KOPT-K1 (cell line): ENCODE measurements at regions not wholly inside any gene's neighbourhood (a gene's known extent, or its start where the extent isn't known, plus 50 kb on each side); places are given as distances from the start of the nearest gene placed in this dataset.
"Not testable (repeated sequence)": the region's sequence is repeated elsewhere in the genome, so short reads cannot be mapped to it uniquely, and the experiment has no call there.

Source experiments
- H3K27ac ChIP-seq: fragments of 200-600 bp; sonication (generic); 2 replicates; pipeline ENCODE4 v1.5.1; 2016; ENCODE audit warnings: antibody characterized with exemption, mild to moderate bottlenecking, low read depth, low read length; ENCODE audit not compliant: poor library complexity, severe bottlenecking
- H3K36me3 ChIP-seq: fragments of 200-600 bp; sonication (generic); 2 replicates; pipeline ENCODE4 v1.5.1; 2017; ENCODE audit warnings: antibody characterized with exemption, mild to moderate bottlenecking, low read length, moderate library complexity; ENCODE audit not compliant: insufficient read depth
- H3K9me3 ChIP-seq: fragments of 200-600 bp; sonication (generic); 2 replicates; pipeline ENCODE4 v1.5.1; 2017; ENCODE audit warnings: antibody characterized with exemption, low read length, mild to moderate bottlenecking; ENCODE audit not compliant: insufficient read depth, poor library complexity, severe bottlenecking

DNA sequence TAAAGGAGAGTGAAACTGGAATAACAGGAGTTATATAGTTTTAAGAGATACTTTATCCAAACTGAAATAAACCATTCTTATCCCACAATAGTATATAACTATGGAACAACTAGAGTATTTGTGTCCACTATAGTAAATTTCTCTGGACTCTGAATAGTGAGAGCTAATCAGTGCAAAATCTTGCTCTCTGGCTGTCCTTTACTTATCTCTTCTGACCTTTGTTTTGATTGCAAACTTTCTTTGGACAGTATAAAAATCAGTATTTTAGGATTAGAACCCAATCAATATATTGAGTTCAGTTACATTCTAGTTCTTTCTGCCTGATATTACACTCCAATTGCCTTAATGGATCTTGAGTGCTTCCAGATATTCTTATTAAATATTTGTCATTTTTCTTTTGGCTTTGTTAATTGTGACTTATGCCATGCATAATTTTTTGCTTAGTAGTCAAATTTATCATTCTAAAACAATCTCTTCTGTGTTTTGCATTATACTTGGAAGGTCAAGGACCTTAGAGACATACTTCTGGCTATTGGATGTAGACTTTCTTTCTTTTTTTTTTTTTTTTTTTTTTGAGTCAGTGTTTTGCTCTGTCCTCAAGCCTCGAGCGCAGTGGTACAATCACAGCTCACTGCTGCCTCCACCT is 89.9 kb upstream of the AMN1 start:
- H3K36me3 ChIP-seq, result no peaks in the 10 kb centered on the region
- H3K27ac ChIP-seq, result no peak overlapping the region
- peaks cover 4% of the 10 kb centered on the region for H3K9me3 ChIP-seq

DNA sequence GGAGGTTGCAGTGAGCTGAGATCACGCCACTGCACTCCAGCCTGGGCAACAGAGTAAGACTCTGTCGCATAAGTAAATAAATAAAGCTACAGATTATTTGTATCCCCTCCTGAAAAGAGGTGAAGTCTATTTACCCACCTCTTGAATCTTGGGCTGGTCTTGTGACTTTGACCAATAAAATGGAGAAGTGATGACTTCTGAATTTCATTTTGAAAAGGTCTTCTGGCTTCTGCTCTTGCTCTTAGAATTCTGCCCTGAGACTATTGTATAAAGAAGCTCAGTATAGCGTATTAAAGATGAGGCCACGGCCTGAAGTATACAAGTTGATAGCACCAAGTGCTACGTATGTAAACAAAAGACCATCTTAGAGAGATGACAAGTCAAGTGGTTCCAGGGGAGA is 88.3 kb upstream of the AMN1 start:
- H3K27ac ChIP-seq, result no peak overlapping the region
- H3K36me3 ChIP-seq, result no peaks in the 10 kb centered on the region
- H3K9me3 ChIP-seq, result peaks cover 4% of the 10 kb centered on the region

DNA sequence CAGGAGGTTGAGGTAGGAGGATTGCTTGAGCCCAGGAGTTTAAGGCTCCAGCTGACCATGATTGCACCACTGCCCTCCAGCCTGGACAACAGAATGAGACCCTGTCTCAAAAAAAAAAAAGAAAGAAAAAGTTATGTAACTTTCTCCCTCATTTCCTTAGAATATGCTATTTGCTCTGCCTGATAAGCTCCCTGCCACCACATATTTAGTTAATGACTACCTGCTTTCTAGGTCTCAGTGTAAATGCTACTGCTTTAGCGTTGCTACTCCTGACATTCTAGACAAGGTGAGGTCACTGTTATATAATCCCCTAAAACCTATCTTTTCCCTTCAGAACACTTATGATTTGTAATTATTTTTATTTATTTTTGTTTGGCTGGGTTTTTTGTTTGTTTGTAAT is 86.3 kb upstream of the AMN1 start:
- Histone ChIP-seq H3K36me3 (no peaks in the 10 kb centered on the region), H3K27ac (no peak overlapping the region), H3K9me3 (no peaks in the 10 kb centered on the region)

DNA sequence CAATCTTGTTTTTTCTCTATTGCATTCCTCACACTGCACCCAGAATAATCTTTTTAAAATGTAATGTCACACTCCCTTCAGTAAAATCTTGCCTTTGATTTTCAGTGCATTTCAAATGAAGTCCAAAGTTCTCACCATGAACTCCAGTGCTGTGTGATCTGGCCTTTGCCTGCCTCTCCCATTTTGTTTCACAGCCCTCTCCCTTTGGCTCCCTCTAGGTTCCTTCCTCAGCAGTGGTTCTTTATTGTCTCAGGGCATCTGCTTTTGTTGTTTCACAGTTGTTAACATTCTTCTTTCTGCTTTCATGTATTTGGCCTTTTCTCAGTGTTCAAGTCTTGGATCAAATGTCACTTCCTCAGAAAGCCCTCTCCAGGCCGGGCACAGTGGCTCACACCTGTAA is 84.5 kb upstream of the AMN1 start:
- Histone ChIP-seq H3K27ac (no peak overlapping the region), H3K36me3 (no peaks in the 10 kb centered on the region), H3K9me3 (no peaks in the 10 kb centered on the region)

DNA sequence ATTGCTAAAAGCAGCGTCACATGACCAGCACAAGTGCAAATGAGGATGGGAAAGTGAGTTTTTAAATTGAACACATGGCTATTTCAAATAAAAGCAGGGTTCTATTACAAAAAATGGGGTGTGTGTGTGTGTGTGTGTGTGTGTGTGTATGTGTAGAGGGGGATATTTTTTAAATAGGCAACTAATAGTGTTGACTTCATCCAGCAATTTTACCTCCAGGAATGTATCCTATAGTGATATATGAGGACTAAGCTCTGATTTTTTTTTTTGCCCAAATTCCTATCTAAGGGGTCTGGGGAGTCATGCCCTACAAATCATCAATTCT is 78.9 kb upstream of the AMN1 start:
- no peak overlapping the region for H3K27ac ChIP-seq

DNA sequence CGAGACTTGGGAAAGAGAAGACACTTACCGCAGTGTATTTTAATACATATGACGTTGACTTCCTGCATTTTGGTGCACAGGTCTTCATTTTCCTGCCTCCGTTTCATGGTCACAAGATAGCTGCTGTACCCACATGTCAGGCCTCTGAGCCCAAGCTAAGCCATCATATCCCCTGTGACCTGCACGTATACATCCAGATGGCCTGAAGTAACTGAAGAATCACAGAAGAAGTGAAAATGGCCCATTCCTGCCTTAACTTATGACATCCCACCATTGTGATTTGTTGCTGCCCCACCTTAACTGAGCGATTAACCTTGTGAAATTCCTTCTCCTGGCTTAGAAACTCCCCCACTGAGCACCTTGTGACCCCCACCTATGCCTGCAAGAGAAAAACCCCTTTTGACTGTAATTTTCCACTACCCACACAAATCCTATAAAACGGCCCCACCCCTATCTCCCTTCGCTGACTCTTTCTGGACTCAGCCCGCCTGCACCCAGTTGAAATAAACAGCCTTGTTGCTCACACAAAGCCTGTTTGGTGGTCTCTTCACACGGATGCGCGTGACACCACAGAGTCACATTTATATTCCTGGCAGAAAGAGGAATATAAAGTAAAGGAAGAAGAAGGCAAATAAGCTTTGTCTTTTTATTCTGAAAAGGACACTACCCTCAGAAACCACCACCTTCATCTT is 78.4 kb upstream of the AMN1 start:
- not testable (repeated sequence) for H3K9me3 ChIP-seq, H3K27ac ChIP-seq, H3K36me3 ChIP-seq

More for the DNA sequence above, 78.9 kb upstream of the AMN1 start:
- Histone ChIP-seq H3K9me3 (no peaks in the 10 kb centered on the region), H3K36me3 (no peaks in the 10 kb centered on the region)

DNA sequence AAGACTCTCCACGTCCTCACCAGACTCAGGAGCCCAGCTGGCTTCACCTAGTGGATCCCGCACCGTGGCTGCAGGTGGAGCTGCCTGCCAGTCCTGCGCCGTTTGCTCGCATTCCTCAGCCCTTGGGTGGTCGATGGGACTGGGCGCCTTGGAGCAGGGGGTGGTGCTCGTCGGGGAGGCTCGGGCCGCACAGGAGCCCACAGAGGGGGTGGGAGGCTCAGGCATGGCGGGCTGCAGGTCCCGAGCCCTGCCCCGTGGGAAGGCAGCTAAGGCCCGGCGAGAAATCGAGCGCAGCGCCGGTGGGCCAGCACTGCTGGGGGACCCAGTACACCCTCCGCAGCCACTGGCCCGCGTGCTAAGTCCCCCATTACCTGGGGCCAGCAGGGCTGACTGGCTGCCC is 76.9 kb upstream of the AMN1 start:
- H3K27ac ChIP-seq, H3K36me3 ChIP-seq, H3K9me3 ChIP-seq: not testable (repeated sequence)

DNA sequence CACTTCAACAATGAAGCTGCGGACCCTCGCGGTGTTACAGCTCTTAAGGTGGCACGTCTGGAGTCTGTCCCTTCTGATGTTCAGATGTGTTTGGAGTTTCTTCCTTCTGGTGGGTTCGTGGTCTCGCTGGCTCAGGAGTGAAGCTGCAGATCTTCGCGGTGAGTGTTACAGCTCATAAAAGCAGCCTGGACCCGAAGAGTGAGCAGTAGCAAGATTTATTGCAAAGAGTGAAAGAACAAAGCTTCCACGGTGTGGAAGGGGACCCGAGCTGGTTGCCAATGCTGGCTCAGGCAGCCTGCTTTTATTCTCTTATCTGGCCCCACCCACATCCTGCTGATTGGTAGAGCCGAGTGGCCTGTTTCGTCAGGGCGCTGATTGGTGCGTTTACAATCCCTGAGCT is 75.9 kb upstream of the AMN1 start:
- not testable (repeated sequence) for H3K9me3 ChIP-seq, H3K27ac ChIP-seq, H3K36me3 ChIP-seq

DNA sequence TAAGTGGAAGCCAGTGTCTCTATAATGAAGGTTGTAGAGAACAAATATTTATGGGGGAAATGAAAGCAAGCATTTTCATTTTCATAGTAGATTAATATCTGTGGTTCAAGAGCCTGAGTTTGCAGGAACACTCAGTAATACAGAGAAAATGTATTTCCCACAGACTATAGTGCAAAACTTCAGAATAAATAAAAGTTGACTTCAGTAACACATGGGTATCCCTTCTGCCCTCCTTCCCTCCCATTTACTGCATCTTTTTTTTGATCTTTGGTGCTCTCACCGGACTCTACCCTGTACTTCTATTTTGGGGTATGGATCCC is 75.3 kb upstream of the AMN1 start:
- no peaks in the 10 kb centered on the region for H3K9me3 ChIP-seq
- no peaks in the 10 kb centered on the region for H3K36me3 ChIP-seq
- peak overlapping the region; percentile 9 for H3K27ac ChIP-seq

DNA sequence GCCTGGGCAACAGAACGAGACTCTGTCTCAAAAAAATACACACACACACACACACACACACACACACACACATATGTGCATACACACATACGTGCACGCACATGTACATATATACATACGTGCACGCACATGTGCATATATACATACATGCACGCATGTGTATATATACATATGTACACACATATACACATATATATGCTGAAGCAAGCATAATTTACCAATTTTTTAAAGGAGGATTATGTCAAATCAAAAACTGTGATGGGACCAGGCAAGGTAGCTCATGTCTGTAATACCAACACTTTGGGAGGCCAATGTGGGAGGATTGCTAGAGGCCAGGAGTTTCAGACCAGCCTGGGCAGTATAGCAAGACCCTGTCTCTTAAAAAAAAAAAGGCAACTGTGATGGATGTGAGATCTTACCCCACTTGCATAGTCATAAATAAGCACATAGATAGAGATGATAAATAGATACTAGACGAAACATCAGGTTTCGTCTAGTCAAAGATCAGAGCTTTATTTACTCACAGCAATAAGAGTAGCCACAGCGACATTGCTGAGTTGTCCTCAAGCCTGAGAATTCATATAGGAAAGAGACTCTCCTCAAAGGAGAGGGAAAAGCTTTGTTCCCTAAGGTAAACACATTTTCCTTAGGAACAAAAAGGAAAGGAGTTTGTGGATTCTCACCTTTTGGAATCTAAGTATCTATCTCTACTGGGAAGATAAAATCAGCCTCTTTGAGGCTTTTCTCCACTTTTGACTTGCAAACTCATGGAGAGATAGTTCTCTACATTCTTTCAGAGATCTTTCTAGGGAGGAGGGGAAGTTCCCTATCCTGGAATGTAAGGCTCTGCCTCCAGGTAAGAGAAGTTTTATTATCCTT is 74.7 kb upstream of the AMN1 start:
- H3K27ac ChIP-seq, result peak overlapping the region; percentile 9
- H3K9me3 ChIP-seq, result no peaks in the 10 kb centered on the region
- H3K36me3 ChIP-seq, result no peaks in the 10 kb centered on the region

DNA sequence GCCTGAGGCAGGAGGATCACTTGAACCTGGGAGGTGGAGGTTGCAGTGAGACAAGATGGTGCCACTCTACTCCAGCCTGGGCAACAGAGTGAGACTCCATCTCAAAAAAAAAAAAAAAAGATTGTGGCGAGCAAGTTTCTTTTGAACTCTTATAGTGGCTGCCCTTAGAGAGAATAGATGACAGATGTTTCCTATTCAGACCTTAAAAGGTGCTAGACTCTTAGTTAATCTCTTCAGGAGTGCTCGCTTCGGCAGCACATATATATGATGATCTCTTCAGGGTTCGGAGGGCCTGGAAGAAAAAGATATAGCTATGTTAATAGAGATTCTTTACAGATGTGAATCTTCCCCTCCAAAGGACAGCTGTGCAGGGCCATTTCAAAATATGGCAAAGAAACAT is 73.1 kb upstream of the AMN1 start:
- no peaks in the 10 kb centered on the region for H3K36me3 ChIP-seq
- peaks cover 3% of the 10 kb centered on the region for H3K9me3 ChIP-seq
- H3K27ac ChIP-seq, result no peak overlapping the region

DNA sequence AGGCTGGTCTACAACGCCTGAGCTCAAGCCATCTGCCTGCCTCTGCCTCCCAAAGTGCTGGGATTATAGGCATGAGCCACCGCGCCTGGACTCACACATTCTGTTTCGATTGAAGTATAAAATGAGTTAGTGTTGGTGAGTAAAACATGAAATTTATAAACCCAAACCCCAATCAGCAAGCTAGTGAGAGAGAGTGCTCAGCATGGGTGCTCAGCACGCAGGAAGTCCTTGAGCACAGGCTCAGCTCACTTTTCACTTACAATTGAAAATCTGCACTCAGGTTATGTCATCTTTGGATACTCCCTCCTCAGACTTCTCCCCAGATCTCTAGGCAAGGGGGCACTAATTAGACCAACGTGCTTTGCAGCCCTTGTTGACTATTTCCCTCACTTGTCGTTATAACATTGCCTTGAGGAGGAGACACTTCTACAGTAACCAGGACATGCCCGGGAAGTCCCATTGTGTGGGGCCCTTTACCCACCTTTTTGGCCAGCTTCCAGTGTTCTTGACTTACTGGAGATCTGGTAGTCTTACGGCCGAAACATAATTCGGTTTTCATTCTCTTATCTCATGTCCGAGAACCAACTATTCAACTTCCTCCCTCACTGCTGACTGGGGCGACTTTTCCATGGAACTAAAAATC is 68.5 kb upstream of the AMN1 start:
- Histone ChIP-seq H3K9me3 (peaks cover 6% of the 10 kb centered on the region), H3K36me3 (no peaks in the 10 kb centered on the region), H3K27ac (no peak overlapping the region)

DNA sequence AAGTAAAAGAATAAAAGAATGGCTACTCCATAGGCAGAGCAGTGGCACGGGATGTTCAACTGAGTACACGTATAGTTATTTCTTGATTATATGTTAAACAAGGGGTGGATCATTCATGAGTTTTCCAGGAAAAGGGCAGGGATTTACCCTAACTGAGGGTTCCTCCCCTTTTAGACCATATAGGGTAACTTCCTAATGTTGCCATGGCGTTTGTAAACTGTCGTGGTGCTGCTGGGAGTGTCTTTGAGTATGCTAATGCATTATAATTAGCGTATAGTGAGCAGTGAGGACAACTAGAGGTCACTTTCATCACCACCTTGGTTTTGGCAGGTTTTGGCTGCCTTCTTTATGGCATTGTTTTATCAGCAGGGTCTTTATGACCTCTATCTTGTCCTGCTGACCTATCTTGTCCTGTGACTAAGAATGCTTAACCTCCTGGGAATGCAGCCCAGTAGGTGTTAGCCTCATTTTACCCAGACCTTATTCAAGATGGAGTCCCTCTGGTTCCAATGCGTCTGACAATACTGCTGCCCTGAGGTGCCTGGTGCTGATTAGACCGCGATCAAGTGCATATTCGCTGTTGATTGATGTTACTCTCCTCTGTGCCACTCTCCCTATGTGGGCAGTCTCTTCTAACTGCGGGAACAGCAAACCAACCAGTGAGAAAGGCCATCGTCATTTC is 67.6 kb upstream of the AMN1 start:
- H3K27ac ChIP-seq, result no peak overlapping the region
- peaks cover 15% of the 10 kb centered on the region for H3K9me3 ChIP-seq
- H3K36me3 ChIP-seq, result no peaks in the 10 kb centered on the region

DNA sequence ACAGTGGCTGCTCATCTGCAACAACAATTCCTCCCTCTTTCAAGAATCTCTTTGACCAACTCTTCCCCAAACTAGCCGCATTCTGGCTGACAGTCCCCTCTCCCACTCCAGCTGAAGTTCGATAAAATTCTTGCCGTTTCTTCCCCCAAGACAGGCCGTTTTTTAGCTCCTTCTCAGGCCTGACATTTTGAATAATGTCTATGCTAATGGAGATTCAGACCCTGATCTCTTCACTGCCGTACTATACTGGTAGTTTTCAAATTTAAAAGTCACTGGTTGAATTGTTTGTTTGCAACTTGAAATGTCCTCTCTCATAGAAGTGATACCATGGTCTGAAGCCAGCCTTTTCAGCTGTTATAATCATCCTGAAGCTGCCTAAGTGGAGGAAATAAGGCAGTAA is 65.9 kb upstream of the AMN1 start:
- peaks cover 15% of the 10 kb centered on the region for H3K9me3 ChIP-seq
- no peak overlapping the region for H3K27ac ChIP-seq
- no peaks in the 10 kb centered on the region for H3K36me3 ChIP-seq

DNA sequence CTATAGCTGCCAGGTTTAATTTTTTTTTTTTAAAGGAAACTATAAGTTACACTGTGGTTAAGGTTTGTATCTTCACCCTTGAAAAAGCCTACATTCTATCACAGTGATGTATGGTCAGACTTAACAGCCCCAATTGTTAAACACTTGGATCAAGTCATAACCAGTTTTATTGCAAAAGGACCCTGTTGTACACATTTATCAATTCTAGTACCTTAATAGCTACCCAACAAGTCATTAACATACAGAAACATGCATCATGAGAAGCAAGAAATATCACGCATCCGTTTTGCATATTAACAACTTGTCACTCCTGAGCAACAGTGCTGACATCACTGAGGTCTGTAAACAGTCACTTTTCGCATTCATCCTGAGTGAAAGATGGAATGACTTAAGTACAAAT is 62.4 kb upstream of the AMN1 start:
- H3K27ac ChIP-seq, H3K36me3 ChIP-seq: not testable (repeated sequence)
- H3K9me3 ChIP-seq, result peaks cover 11% of the 10 kb centered on the region
